HG03097 (cell line): ENCODE measurements at regions not wholly inside any gene's neighbourhood (a gene's known extent, or its start where the extent isn't known, plus 50 kb on each side); places are given as distances from the start of the nearest gene placed in this dataset.

Experiments
- ATAC-seq: cut with Tn5 transposase; IDR thresholded peaks from one replicate; pipeline ENCODE4 v1.9.1; 2021; ENCODE audit not compliant: unreplicated experiment, low FRiP score

- ATAC-seq = no peak
Observed at GRCh38 chr12:43102546-43103264, 449.3 kb downstream of the ADAMTS20 start.

GRCh38 chr12:43100231-43100630 is 451.8 kb downstream of the ADAMTS20 start:
- no peak for ATAC-seq

- no peak for ATAC-seq
Observed at GRCh38 chr12:43099691-43100163, 452.3 kb downstream of the ADAMTS20 start.

- ATAC-seq = no peak
Observed at GRCh38 chr12:43098766-43099550, 453.0 kb downstream of the ADAMTS20 start.

GRCh38 chr12:43098071-43098470 is 453.9 kb downstream of the ADAMTS20 start:
- ATAC-seq = no peak

GRCh38 chr12:43097471-43097870 is 454.5 kb downstream of the ADAMTS20 start:
- no peak for ATAC-seq

GRCh38 chr12:43095669-43096280 is 456.2 kb downstream of the ADAMTS20 start:
- no peak for ATAC-seq

- ATAC-seq = no peak
Observed at GRCh38 chr12:43094886-43095575, 457.0 kb downstream of the ADAMTS20 start.

GRCh38 chr12:43090981-43091380 is 461.0 kb downstream of the ADAMTS20 start:
- no peak for ATAC-seq

GRCh38 chr12:43087195-43088091 is 464.6 kb downstream of the ADAMTS20 start:
- ATAC-seq = no peak

GRCh38 chr12:43079476-43079875 is 472.5 kb downstream of the ADAMTS20 start:
- ATAC-seq = no peak

GRCh38 chr12:43078976-43079375 is 473.0 kb downstream of the ADAMTS20 start:
- no peak for ATAC-seq

GRCh38 chr12:43072431-43072830 is 479.6 kb downstream of the ADAMTS20 start:
- ATAC-seq = no peak

GRCh38 chr12:43069768-43070221 is 480.2 kb upstream of the PRICKLE1 start:
- no peak for ATAC-seq

GRCh38 chr12:43066471-43066870 is 476.9 kb upstream of the PRICKLE1 start:
- no peak for ATAC-seq

GRCh38 chr12:43063650-43064049 is 474.1 kb upstream of the PRICKLE1 start:
- no peak for ATAC-seq

GRCh38 chr12:43062201-43062895 is 472.8 kb upstream of the PRICKLE1 start:
- ATAC-seq = no peak

GRCh38 chr12:43060742-43061141 is 471.2 kb upstream of the PRICKLE1 start:
- ATAC-seq = no peak

GRCh38 chr12:43058616-43059015 is 469.1 kb upstream of the PRICKLE1 start:
- no peak for ATAC-seq
